ENCODE measurements at regions not wholly inside any gene's neighbourhood (a gene's known extent, or its start where the extent isn't known, plus 50 kb on each side); places are given as distances from the start of the nearest gene placed in this dataset.
A peak's percentile ranks its signal among the peaks of the same experiment; 100 is the strongest.

- Histone ChIP-seq H3K9ac (no peak overlapping the region), H3F3A (ENCODE audit: low read depth) (no peaks in the 10 kb centered on the region), H4K20me1 (ENCODE audit: low read depth) (no peaks in the 10 kb centered on the region), H3K4me2 (no peak overlapping the region), H3K4me1 (no peaks in the 10 kb centered on the region), H3K36me3 (no peaks in the 10 kb centered on the region), H2AFZ (replicated peaks) (no peak overlapping the region), H3K79me2 (ENCODE audit: low read depth) (no peaks in the 10 kb centered on the region), H3K4me3 (no peak overlapping the region), H3K27me3 (no peaks in the 10 kb centered on the region), H3K27ac (no peak overlapping the region), H3K9me3 (ENCODE audit: low read depth) (no peaks in the 10 kb centered on the region)
- TF ChIP-seq CTCF (IDR thresholded peaks at IDR 0.05) (no peak), EZH2phosphoT487 (IDR thresholded peaks at IDR 0.05) (no peak), EZH2 (IDR thresholded peaks at IDR 0.05) (no peak)
- Mint-ChIP-seq H3K27ac (no peak overlapping the region), H3K27me3 (ENCODE audit: insufficient read depth, low read depth) (peaks cover 19% of the 10 kb centered on the region), H3K9me3 (peaks cover 32% of the 10 kb centered on the region), H3K4me3 (no peak overlapping the region), H3K4me1 (no peaks in the 10 kb centered on the region), H3K36me3 (no peaks in the 10 kb centered on the region)
- DNase-seq (ENCODE audit: low spot score): no peak
These were observed 59.9 kb upstream of the ZNF354A start for GRCh38 chr5:178790371-178790770.

DNA sequence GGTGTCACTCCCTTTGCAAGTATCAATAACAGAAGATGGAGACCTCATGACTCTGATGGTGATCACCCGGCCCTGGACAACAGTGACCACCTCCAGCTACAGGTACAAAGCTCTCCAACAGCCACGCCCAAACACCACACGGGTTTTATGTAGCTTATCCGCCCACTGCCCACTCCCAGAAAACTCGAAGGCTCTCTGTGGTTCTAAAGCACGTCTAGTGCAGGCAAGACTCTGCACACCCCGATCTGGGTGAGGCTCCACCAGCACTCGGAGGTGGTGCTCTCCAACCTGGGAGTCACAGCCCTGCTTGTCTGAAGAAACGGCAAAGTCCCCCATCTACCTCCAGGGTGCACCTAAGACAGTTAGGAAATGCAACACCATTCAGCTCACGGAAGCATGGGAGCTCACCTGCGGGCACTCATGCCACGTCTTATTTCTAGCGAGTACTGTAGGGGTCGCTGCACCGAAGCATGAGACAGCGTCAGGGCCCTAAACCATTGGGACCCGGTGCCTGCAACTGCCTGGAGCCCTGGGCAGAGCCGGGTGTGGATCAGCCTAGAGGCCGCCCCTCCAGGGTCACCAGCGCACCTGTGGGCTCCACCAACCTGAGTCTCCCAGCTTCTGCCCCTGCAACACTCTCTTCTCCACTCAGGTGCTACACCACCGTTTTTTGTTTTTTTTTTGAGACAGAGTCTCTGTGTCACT, 58.1 kb upstream of the ZNF354A start:
- H3F3A ChIP-seq (ENCODE audit: low read depth): no peaks in the 10 kb centered on the region
- H3K27ac ChIP-seq: no peak overlapping the region
- Mint-ChIP-seq H3K4me3 (peak overlapping the region; percentile 43), H3K27ac (no peak overlapping the region), H3K4me1 (no peaks in the 10 kb centered on the region), H3K9me3 (peaks cover 34% of the 10 kb centered on the region), H3K27me3 (ENCODE audit: insufficient read depth, low read depth) (peaks cover 16% of the 10 kb centered on the region), H3K36me3 (no peaks in the 10 kb centered on the region)
- H3K4me1 ChIP-seq: no peaks in the 10 kb centered on the region
- H3K4me3 ChIP-seq: no peak overlapping the region
- DNase-seq (ENCODE audit: low spot score): no peak
- H3K9ac ChIP-seq: no peak overlapping the region
- no peaks in the 10 kb centered on the region for H3K9me3 ChIP-seq (ENCODE audit: low read depth)
- no peaks in the 10 kb centered on the region for H3K79me2 ChIP-seq (ENCODE audit: low read depth)
- TF ChIP-seq EZH2phosphoT487 (IDR thresholded peaks at IDR 0.05) (no peak), CTCF (IDR thresholded peaks at IDR 0.05) (no peak), EZH2 (IDR thresholded peaks at IDR 0.05) (no peak)
- no peaks in the 10 kb centered on the region for H3K36me3 ChIP-seq
- H4K20me1 ChIP-seq (ENCODE audit: low read depth): no peaks in the 10 kb centered on the region
- no peak overlapping the region for H2AFZ ChIP-seq (replicated peaks)
- H3K27me3 ChIP-seq: no peaks in the 10 kb centered on the region
- no peak overlapping the region for H3K4me2 ChIP-seq

- no peaks in the 10 kb centered on the region for H3F3A ChIP-seq (ENCODE audit: low read depth)
- no peak for DNase-seq (ENCODE audit: low spot score)
- H3K4me1 Mint-ChIP-seq: no peaks in the 10 kb centered on the region
- no peaks in the 10 kb centered on the region for H3K36me3 ChIP-seq
- H3K4me3 Mint-ChIP-seq: peak overlapping the region; percentile 43
- peaks cover 31% of the 10 kb centered on the region for H3K9me3 Mint-ChIP-seq
- no peak overlapping the region for H3K4me3 ChIP-seq
- H3K27ac ChIP-seq: no peak overlapping the region
- H4K20me1 ChIP-seq (ENCODE audit: low read depth): no peaks in the 10 kb centered on the region
- no peak overlapping the region for H3K9ac ChIP-seq
- H3K27ac Mint-ChIP-seq: no peak overlapping the region
- no peak overlapping the region for H2AFZ ChIP-seq (replicated peaks)
- H3K4me1 ChIP-seq: no peaks in the 10 kb centered on the region
- no peak overlapping the region for H3K4me2 ChIP-seq
- H3K27me3 ChIP-seq: no peaks in the 10 kb centered on the region
- peaks cover 2% of the 10 kb centered on the region for H3K36me3 Mint-ChIP-seq
- no peak for TF ChIP-seq CTCF (IDR thresholded peaks at IDR 0.05)
- no peak for TF ChIP-seq EZH2 (IDR thresholded peaks at IDR 0.05)
- TF ChIP-seq EZH2phosphoT487 (IDR thresholded peaks at IDR 0.05): no peak
- H3K27me3 Mint-ChIP-seq (ENCODE audit: insufficient read depth, low read depth): peaks cover 15% of the 10 kb centered on the region
- H3K9me3 ChIP-seq (ENCODE audit: low read depth): no peaks in the 10 kb centered on the region
- no peaks in the 10 kb centered on the region for H3K79me2 ChIP-seq (ENCODE audit: low read depth)
These were observed 57.4 kb upstream of the ZNF354A start for GRCh38 chr5:178787889-178788288.

Measured in neural progenitor cell (in vitro differentiated cells).